HL-60/S4 treated with phorbol 12-myristate 13-acetate at 8.2 ng/mL for 4 days and 3 days (cell line): ENCODE measurements at regions not wholly inside any gene's neighbourhood (a gene's known extent, or its start where the extent isn't known, plus 50 kb on each side); places are given as distances from the start of the nearest gene placed in this dataset.

Source experiments
- in situ Hi-C: fragments of 300-500 bp; cut with MboI; formaldehyde crosslinking; loops from 2 replicates; pipeline ENCODE4 v1.15.0; 2022; ENCODE audit warnings: low sequenced_read_pairs

DNA sequence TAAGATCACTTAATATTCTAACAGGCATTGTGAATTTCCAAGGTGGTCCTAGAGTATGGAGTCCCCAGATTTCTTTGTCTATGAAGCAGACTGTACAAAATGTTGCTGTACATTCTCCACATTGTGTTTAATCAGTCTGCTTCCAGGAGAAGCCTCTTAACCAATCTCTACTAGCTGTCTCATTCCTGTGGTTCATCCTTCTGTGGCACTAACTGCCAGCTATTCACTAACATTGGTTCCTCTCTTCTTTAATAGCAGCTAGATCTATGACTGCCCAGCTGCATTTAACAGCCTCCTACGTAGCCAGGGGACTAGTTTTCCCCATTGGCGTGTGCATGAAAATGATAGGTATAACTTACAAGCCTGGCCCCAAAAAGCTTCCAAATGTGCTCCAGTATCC is 395.4 kb downstream of the SAMD5 start:
- in situ Hi-C loops, result no loop called here

DNA sequence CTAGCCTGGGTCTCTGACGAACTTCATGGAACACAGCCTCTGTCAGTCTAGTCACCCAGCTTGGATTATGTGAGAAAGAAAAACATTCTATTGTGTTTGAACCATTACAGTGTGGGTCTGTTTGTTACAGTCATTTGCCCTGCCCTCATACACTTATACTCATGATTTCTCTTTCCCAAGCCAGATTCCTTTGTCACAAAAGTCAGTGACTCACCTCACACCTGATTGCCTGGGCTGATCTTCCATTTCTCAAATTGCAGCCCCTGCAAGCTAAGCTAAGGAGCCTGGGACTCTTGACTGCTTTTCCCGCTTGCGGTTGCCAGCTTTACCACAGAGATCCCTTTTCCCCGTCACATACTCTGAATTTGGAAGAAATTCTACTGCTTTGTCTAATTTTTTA is 395.9 kb downstream of the SAMD5 start:
- in situ Hi-C loops, result no loop called here

DNA sequence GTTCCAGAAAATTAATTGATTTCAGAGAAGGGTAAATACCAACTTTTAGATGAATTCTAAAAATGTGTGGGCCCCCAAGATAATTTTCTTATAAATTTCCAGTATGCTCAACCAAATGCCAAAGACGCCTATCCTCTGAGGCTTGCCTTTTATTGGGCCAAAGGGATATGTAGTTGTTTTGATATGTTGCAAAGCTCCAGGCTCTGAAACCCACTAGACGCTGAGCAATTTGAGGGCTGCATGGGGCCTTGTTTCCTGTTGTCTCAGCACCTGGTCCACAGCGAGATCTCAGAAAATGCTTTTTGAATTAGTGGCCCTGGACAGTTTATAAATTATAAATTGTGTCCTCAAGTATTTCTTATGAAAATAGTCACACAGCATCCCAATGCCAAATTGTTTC is 397.2 kb downstream of the SAMD5 start:
- in situ Hi-C loops, result no loop called here

DNA sequence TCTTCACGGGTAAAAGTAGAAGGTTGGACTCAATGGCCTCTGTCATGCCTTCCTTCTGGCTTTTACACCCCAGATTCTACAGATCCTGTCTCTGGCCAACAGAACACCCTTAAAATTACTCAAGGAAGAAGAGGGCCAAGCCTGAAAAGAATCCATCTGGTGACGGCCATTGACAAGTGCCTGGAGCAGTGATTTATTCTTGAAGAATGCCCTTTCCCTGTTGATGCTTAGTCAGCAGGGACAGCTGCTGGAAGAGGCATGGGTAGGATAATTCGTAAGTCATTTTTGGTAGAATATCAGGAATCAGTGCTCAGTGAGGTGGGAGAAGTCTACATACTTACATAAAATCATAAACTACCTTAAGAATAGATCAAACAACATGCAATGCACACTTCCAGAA is 397.9 kb downstream of the SAMD5 start:
- in situ Hi-C loops, result no loop called here

DNA sequence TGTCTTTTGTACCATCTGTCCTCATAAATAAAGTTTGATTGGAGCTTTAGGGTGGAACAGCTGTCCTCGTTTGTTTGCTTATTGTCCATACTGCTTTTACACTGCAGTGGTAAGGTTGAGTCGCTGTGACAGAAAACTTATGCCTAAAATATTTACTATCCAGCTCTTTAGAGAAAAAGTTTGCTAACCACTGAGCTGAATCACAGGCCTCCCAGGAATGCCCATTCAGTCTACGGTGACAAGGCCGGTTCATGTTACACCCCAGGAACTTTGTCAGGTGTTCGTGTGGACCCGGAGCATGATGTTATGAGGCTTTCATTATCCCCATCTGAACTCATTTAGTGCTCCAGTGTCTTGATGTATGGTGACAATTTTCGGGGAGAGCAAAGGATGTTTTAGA is 401.1 kb downstream of the SAMD5 start:
- in situ Hi-C loops, result no loop called here

DNA sequence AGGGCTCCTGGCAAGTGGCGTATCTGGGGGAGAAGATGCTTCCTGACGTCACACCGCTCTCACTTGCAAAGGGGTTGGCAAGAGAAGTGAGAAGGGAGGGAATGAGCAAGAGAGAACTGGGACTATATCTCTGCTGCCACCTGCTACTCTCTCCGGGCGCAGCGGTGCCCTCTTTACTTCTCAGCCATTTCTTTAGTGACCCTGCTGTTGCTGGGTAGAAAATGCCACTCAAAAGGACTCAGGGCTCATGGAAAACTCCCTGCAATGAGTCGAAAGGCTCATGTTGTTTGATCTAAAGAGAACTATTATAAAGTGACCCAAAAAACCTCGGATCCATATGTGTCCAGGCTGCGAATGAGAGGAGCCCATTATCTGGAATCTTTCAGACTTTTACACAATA is 401.8 kb downstream of the SAMD5 start:
- in situ Hi-C loops, result no loop called here

DNA sequence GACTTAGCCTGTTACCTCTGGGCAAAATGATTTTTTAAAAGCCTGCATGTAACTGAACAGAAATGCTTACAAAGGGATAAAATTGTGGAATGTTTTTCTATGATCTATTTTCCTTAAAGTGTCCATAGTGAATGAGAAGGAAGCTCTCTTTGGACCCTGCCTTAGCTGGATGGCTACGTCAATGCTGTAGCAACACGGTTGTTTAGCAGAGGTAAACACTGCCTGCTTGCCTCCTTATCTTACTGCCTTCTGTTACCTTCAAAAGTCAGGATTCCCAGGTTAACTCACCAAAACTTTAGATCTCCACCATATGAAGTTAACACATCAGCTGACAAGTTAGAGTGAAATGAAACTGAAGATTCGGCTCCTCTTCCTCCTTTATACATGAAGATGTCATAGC is 402.6 kb downstream of the SAMD5 start:
- in situ Hi-C loops, result no loop called here

DNA sequence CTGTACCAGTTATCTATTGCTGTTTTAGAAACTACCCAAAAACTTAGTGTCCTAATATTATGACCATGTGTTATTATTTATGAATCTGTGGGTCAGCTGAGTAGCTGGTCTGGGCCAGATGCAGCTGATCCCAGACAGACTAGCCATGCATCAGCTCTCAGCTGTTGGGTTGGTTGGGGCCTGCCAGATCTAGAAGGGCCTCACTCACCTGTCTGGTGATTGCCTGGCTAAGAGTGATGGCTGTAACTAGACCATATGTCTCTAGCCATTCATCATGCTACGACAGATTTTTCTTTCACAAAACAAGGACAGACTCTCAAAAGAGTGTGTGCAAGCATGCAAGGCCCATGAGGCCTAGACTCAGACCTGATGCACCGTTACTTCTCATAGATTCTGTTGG is 403.2 kb downstream of the SAMD5 start:
- in situ Hi-C loops, result no loop called here

DNA sequence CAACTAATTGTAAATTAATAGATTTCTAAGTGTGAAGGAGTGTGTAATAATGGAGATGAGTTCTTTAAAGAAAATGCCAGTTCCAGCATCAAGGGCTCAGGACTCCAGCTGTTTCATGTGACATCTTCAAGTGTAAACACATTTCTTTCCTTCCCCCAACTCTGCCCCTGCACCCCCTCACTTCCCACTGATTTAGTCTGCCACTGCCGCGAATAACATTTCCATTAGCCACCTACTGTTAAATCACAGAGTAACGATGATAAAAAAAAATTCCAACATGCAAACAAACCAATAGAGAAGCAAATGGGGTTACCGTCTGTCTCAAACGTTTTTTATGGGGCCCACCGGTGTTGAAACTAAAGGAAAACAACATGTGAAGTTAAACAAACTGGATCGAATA is 414.3 kb downstream of the SAMD5 start:
- in situ Hi-C loops, result no loop called here

DNA sequence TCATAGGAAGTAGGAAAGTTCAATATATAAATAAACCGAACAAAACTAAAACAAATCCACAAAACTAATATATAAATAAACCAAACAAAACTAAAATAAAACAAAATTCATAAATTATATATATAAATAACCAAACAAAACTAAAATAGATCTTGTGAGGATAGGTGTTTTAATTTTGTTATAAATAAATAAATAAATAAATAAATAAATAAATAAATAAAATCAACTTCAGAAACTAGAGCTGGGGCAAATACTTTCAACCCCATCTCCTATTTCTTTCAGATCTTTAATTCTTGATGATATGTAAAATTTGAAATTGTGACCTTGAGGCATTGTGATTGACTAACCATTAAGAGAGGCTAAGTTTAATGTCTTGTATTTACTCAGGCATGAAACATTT is 416.1 kb downstream of the SAMD5 start:
- in situ Hi-C loops, result no loop called here

DNA sequence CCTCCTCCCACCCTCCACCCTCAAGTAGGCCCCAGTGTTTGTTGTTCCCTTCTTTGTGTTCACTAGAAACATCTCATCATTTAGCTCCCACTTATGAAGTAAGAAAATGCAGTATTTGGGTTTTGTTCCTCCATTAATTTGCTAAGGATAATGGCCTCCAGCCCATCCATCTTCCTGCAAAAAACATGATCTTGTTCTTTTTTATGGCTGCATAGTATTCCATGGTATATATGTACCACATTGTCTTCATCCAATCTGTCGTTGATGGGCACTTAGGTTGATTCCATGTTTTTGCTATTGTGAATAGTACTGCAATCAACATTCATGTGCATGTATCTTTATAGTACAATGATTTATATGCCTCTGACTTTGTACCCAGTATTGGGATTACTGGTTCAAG is 416.8 kb upstream of the SASH1 start:
- in situ Hi-C loops, result no loop called here

DNA sequence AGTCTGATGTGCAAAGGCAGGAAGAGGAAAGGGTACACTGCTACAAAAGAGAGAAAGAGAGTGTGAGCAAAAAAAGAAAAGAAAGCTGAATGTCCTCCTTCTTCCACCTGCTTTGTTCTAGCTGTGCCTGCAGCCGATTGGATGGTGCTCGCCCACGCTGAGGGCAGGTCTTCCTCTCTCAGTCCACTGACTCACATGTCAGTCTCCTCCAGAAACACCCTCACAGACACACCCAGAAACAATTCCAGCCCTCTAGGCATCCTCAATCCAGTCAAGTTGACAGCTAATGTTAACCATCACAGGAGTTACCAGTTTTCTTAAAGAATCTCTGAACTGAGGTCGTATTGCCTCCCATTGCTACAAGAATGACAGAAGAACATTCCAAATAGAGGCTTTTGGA is 411.9 kb upstream of the SASH1 start:
- in situ Hi-C loops, result no loop called here

DNA sequence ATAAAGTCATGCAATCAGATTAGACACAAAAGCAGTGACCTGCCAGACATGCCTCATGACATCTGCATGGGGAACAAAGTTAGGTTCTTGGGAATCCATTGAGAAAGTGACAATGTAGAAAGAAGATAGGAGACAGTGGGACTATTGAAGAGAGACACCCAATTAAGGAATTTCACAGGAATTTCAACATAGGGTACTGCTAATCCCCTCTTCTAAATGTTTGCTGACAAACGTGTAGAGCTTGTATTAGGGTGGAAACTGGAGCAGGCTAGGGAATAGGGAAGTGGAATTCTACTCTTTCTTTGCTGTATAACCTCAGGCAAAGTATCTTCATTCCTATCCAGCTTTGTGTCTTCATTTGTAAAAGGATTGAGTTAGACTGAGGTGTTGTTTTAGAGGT is 409.4 kb upstream of the SASH1 start:
- in situ Hi-C loops, result no loop called here

DNA sequence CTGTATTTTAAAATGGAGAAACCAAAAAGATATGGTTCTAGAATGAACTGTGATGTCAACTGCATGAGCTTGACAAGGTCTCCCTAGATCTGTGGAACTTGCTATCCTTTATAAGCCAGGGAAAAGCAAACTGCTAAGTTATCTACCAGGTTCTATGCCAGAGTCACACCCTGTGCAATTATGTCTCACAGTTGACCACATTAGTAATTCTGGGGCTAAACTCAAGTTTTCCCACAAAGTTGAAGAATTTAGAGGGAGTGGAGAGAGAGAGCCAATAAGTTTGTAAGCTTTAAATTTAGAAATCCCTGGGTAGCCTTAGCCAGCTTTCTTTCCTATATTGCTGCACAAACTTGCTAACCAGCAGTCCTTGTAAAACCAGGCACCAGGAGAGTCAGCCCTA is 407.0 kb upstream of the SASH1 start:
- in situ Hi-C loops, result no loop called here

DNA sequence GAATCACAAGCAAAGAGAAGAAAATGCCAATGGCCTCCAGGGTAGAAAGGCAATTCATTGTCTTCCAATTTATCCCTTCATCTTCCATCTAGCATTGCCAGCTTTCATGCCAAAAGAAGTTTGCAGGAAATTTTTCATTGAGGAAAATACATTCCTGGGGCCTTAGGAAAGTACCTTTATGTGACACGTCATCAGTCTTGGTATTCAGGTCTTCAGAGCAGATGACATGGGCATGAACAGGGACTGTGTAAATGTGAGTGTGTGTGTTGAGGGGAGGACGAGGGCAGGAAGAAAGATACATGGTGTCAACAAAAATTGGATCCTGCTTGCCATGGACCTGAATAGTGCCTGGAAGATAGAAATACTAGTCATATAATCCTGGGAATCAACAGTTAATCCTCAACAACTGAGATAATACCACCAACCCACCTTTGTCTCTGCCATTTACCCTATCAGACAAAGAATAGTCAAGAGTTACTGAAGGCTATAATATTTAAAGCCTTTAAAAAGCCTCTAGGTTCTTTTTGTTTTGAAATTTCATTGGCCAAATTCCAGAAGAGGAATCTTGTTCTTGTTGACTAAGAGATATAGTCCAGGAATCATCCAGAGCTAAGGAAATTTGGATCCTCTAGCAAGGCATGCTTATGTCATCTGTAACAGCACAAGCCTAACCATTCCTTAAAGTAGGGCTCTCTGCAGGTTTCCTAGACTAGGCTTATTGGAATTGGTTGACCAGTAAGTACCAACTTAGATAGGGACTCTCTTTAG is 405.8 kb upstream of the SASH1 start:
- in situ Hi-C loops, result no loop called here

DNA sequence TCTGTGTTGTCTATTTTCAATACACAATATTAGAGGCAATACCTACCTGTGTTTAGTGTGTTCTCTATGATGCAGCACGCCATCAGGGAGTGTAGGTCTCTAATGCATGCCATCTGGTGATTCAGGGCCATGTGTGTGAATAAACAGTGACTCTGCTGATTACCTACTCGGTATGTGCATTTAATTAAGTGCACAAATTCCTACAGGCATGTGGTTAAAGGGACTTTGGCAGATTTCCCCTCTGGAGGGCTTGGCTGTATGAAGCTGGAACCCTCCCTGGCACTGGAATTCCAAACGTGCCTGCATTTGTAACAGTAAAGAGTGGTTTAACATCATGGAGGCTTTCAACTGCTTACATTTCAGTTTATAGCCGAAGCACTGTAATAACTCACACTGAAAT is 401.5 kb upstream of the SASH1 start:
- in situ Hi-C loops, result no loop called here

DNA sequence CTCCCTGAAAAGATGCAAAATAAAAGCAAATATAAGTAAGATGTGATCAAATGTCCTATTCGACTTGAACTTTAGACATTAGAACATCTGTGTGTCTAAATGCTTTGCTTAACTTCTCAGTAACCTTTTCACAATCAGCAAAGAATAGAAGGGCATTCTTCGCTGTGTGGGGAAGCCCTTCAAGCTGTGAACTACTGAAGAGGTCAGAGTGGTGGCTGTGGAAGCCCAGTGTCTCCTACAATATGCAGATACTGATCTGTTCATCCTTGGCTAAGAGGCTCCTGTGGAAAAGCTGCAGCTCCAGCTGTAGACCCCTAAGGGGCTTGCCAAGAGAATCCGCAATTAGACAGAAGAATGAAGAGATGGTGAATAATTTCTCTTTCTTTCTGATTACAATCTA is 400.3 kb upstream of the SASH1 start:
- in situ Hi-C loops, result no loop called here

DNA sequence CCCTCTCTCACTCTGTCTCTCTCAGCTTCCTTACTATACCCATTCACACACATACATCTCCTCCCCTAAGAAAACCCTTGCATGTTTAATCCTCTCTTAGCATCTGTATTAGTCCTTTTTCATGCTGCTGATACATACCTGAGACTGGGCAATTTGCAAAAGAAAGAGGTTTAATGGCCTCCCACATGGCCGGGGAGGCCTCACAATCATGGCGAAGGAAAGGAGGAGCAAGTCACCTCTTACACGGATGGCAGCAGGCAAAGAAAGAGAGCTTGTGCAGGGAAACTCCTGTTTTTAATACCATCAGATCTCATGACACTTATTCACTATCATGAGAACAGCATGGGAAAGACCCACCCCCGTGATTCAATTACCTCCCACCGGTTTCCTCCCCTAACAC is 398.5 kb upstream of the SASH1 start:
- in situ Hi-C loops, result no loop called here

DNA sequence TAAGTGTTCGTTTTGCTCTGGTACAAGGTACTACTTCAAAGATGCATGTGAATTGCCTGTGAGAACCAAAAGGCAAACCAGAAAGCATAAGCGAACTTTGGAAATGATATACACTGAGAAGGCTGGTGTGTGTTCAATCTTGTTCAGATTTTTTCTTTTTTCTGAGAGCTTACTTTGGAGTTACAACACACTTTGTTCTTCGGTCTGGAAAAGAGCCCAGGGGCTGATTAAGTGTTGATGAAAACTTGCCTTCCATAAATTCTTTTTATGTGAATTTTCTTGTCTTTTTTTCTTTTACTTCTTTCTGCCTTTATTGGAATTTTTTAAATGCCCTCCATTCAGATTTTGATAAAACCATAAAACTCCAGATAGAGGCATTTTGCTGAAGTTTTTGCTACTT is 395.1 kb upstream of the SASH1 start:
- in situ Hi-C loops, result no loop called here

DNA sequence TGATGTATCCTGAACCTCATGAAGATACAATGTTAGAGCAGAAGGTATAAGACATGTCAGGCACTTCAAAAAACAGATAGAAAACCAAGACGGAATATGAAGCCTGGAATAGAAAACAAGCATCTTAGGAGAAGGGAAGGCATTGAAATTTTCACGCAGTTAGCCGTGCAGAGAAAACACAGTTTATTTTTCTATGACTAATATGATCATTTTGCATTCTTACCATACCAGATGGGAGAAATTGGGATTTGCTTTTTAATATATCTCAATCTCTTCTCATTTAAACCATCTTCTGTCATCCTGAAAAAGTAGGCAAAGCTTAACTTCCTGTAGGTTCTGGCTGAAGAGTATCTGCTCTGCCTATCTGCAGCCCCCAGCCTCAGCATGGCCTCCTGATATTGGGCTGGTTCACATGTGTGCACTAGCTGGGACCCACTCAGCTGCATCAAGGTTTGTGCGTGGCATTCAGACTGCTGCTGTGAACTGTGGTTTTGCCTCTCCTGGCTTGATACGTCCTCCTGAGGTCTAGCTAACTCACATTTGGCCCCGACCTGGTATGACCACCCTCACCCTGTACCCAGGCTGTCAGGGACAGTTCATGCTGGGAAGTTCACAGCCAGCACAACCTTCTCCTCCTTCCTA is 392.5 kb upstream of the SASH1 start:
- in situ Hi-C loops, result no loop called here

DNA sequence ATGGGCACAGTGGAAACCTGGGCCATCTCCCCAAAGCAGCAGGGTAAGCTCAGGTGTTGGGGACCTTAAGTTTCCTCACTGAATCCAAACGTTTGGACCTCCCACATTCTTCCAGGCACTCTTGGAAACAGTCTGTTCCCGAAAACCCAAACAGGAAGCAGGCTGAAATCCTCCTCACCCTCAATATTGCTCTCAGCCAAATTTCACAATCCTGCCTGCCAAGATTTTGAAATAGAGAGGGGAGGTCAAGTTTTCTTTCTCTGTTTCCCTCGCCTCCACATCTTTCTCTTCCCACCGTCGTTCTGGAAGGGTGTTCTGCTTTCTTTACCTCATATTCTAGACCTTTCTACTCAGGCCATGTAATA is 392.0 kb upstream of the SASH1 start:
- in situ Hi-C loops, result no loop called here

DNA sequence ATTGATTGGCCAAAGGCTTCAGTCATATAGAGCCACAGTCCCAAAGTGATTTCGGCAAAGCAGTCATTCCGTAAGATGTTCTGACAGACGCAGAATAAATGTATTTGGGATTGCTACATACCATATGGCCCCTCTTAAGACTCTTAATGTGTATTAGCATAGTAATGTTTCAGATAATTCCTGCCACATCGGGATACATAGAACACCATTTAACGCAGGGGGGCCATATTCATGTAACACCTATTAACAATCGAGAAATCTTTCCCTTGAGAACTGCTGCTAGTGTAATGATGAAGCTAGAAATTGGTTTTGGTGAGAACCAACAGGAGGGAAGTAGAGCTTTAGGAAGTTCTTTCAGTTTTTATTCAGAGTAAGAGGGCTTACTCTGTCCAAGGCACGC is 390.9 kb upstream of the SASH1 start:
- in situ Hi-C loops, result no loop called here

DNA sequence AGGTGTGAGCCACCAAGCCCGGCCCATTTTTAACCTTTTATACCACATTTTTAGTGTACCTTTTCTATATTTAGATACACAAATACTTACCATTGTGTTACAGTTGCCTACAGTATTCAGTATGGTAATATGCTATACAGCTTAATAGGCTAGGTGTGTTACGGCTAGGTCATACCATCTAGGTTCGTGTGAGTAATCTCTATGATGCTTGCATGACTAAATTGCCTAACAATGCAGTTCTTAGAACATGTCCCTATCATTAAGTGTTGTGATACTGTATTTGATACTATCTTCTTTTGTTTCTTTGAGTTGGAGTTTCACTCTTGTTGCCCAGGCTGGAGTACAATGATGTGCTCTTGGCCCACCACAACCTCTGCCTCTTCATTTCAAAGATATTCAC is 387.7 kb upstream of the SASH1 start:
- in situ Hi-C loops, result no loop called here
